Esophagus squamous epithelium (tissue), 4 donors: ENCODE measurements at regions not wholly inside any gene's neighbourhood (a gene's known extent, or its start where the extent isn't known, plus 50 kb on each side); places are given as distances from the start of the nearest gene placed in this dataset.

Experiments used
- CTCF ChIP-seq, 6 experiments: fragments of 450-650 bp in 4 of 6; fragments of 200-600 bp in 2 of 6; sonication (generic) in 2 of 6; IDR thresholded peaks; one replicate each; pipeline ENCODE4 v1.5.1; 2016 to 2019; ENCODE audit warnings: antibody characterized with exemption in 6 of 6, mild to moderate bottlenecking in 4 of 6, moderate library complexity in 4 of 6
- POLR2A ChIP-seq, 4 donors: fragments of 450-650 bp; IDR thresholded peaks; one replicate each; pipeline ENCODE4 v1.6.1; 2017; ENCODE audit warnings: antibody characterized with exemption in 4 of 4, mild to moderate bottlenecking in 4 of 4, moderate library complexity in 3 of 4

DNA sequence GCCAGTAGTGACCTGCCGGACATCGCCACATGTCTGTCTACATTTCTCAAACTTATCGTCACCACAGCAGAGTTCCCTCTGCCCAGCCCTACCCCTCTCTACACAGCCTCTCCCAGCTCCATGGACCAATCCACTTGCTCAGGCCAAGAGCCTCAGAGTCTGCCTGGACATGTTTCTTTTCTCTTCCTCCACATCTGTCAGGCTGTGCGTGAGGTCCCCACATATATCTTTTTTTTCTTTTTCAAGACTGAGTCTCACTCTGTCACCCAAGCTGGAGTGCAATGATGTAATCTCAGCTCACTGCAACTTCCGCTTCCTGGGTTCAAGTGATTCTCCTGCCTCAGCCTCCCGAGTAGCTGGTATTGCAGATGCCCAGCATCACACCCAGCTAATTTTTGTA, 62.7 kb upstream of the GGTA1 start:
- TF ChIP-seq POLR2A (IDR thresholded peaks at IDR 0.05), result no peak
- no peak for TF ChIP-seq CTCF (IDR thresholded peaks at IDR 0.05)
